GM21723 (cell line): ENCODE measurements at regions not wholly inside any gene's neighbourhood (a gene's known extent, or its start where the extent isn't known, plus 50 kb on each side); places are given as distances from the start of the nearest gene placed in this dataset.
A peak's percentile ranks its signal among the peaks of the same experiment; 100 is the strongest.

Experiments
- ATAC-seq: cut with Tn5 transposase; IDR thresholded peaks from one replicate; pipeline ENCODE4 v1.9.1; 2021; ENCODE audit warnings: mild to moderate bottlenecking, moderate library complexity; ENCODE audit not compliant: unreplicated experiment

- no peak for ATAC-seq
Observed at GRCh38 chr3:3689601-3690375, 109.4 kb upstream of the LRRN1 start.

DNA sequence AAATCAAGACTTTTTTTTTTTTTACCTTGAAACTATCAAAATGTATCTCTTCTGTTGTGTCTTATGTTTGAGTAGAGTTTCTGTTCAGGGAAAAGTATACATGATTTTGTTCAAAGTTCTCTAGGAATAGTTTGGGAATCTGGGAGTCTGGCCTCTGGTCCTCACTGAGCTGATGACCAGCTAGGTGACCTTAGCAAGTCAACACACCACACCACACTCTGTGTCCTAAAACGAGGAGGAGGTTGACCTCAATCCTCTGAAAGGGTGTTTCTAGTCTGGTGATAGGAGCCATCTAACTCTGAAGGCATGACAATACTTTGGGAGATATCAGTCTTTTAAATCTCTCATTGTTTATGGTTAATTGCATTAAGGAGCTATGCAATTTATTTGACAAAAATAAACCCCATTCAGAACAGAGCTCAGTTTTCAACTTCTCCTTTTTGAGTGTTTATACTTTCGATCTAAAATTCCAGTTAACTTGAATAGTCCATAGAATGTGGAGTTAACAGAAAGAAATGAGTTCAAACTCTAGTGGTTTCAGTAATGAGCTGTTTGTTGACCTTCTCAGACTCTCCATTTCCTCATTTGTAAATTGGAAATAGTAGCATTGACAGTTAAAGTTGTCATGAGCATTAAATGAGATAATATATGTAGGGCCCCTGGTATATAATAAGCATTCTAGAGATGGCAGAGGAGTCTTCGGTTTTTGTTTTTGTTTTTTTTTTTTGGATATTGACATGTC is 112.2 kb upstream of the LRRN1 start:
- ATAC-seq, result no peak

GRCh38 chr3:3685721-3686120 is 113.5 kb upstream of the LRRN1 start:
- ATAC-seq, result no peak

DNA sequence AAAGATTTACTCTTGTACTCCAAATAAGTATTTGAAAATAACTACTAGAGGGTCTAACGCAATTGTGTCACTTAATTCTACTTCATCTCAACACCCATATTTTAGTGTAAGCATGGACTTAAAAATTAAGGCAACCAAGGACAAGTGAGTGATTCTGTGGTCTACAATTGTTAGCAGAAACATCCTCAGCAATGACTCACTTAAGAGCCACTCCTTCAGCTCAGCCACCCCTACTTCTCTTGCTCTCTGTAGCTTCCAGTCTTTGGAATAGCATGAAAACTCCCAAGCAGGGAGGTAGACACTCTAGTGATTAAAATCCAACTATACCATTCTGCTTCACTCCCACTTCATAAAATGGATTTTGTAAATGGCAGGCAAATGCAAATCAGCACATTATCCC is 116.0 kb upstream of the LRRN1 start:
- ATAC-seq, result no peak

GRCh38 chr3:3675801-3676200 is 123.4 kb upstream of the LRRN1 start:
- ATAC-seq, result no peak

DNA sequence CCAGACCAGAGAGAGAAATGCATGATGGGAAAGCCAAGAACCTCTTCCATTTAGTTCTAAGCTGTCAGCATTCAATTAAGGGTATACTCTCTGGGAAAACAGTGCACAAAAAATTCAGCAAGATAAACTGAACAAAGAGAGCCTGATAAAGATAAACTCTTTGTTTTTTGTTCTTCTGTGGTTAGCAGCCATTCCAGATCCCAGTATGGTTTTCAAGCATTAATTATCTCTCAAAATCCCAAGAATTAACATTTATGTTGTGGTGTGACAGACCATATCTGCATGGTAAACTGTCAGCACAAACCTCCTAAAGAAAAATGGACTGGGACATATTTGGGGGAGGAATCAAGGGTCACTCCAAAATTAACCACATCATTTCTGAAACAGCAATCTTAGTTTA is 124.0 kb upstream of the LRRN1 start:
- ATAC-seq, result no peak

DNA sequence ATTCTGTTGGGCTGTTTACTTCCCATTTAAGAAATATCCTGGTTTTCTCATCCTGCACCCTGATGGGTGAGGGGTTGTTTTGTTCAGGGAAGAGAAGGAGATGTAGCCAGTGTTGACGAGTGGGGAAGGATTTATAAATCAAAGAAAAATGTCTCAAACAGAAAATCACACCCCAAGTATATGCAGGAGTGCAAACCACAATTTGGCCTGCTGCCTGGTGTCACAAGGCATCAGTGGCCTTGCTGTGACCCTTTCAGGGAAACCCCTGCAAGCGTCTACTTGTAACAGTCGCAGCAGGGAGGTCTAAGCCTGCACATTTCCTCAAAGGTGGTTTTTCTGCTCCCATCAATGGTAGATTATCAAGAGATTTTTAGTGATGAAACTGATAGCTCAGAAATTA is 132.6 kb upstream of the LRRN1 start:
- ATAC-seq, result peak; percentile 99

GRCh38 chr3:3665961-3666640 is 133.1 kb upstream of the LRRN1 start:
- peak; percentile 38 for ATAC-seq

- ATAC-seq, result no peak
Observed at GRCh38 chr3:3665546-3665945, 133.7 kb upstream of the LRRN1 start.

DNA sequence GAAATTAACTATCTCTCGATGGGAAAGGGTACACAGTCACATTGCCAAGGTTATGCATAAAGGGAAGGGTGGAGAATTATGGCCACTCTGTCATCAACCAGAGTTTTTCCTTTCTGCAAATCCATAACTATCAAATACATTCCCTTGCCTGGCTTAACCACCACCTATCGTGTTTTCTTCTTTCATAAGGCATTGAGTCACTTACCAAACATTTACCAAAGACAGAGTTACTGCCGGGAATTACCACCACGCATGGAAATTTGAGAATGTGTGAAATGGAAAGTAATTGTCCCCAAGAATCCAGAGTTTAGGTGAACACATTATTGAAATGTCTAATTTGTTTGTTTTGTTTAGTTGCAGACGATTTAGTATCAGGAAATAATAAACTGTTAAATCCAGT is 134.3 kb upstream of the LRRN1 start:
- no peak for ATAC-seq

- ATAC-seq, result no peak
Observed at GRCh38 chr3:3662610-3663009, 136.6 kb upstream of the LRRN1 start.

DNA sequence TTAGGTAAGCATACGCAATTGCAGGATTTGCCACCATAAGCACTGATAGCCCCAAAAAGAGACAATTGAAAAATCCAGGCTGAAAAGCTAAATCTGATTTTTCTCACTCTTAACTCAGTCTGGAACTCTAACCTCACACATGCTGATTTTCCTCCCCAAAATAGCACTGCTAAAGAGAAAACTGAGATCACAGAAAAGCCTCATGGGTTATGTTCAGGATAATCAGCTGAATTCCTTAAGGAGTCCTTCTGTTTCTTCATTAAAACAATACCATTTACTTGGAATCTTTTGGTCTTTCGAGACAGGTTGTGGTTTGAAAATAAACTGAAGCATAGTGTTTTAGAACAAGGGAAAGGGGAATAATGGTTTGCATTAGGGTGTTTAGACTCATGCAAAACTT is 144.3 kb upstream of the LRRN1 start:
- no peak for ATAC-seq

GRCh38 chr3:3648988-3649679 is 150.1 kb upstream of the LRRN1 start:
- ATAC-seq, result no peak

DNA sequence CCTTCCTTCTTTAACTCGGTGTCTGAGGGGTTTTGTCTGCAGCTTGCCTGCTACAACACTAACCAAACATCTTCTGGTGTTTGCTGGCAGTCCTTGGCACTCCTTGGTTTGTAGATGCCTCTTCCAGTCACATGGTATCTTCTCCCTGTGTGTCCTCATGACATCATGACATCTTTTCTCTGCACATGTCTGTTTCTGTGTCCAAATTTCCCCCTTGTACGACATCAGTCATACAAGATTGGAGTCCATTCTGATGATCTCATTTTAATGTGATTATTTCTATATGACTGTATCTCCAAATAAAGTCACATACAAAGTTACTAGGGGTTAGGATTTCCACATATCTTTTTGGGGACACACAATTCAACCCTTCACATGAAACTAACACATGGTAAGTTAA is 152.3 kb upstream of the LRRN1 start:
- ATAC-seq, result no peak

DNA sequence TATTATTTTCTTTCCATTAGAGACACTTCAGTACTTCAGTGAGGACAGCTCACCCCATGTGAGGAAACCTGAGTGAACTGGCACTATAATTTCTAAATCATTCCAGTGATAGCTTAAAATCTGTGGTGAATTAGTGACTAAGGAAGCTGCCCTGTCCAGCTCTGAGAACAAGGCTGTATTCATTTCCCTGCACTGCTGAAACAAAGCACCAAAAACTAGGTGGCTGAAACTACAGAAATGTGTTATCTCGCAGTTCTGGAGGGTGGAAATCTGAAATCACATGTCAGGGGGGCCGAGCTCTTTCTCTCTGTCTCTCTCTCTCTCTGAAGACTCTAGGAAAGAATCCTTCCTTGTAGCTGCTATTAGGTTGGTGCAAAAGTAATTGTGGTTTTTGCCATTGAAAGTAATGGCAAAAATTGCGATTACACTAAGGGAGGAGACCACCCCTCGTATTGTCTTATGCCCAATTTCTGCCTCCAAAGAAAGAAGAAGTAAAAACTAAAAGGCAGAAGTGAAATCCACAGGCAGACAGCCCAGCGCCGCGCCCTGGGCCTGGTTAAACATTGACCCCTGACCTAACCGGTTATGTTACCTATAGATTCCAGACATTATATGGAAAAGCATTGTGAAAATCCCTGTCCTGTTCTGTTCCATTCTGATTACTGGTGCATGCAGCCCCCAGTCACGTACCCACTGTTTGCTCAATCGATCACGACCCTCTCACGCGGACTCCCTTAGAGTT is 153.0 kb upstream of the LRRN1 start:
- peak; percentile 74 for ATAC-seq

- no peak for ATAC-seq
Observed at GRCh38 chr3:3641877-3642455, 157.3 kb upstream of the LRRN1 start.

DNA sequence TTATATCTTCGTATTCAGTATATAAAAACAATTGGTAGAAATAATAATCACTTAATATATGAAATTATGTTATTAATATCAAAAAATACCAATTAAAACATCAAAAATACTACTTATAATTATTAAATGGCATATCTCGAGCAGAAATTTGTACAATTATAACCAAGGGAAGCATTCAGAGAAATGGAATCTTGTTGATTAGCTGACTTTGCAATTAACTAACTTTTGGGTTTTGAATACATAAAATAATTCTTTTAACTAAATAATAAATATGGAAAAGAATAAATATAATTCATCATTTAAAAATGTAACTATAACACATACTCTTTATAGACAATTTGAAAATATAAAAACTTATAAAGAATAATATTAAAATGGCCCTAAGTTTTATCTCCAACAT is 160.2 kb upstream of the LRRN1 start:
- ATAC-seq, result no peak

DNA sequence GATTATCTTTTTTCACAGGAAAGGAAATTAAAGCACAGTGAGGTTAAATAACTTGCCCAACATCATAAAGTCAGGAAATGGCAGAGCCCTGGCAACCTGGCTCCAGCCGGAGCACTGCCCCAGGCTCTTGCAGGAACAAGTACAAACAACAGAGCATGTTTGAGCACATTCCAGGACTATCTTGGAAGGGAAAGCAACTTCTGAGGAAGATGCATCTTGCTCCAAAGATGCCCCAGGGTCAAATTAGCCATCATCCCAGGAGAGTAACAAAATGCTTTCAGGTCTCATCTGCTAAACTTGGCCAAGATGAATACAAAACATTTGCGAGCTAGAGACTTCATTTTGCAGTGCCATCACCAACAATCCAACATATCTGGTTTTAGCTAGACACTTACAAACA is 162.4 kb upstream of the LRRN1 start:
- no peak for ATAC-seq

DNA sequence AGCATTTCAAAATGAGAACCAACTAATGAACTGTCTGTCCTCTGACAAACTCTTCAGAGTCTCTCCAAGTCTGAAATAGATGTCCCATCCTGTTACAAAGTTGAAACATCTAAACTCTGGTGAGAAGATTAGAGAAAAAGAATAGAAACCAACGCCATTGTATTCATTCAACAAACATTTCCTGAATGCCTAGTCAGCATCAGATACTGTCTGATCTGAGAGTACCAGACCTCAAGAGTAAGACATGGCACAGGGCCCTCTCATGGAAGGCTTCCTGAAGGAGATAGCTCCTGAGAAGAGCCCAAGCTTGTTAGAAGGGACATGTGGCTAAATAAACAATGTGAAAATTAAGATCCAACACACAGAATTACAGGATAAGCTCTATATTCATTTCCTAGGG is 164.1 kb upstream of the LRRN1 start:
- no peak for ATAC-seq

GRCh38 chr3:3634326-3634725 is 164.9 kb upstream of the LRRN1 start:
- no peak for ATAC-seq
